Endothelial cell of umbilical vein (primary cell): ENCODE measurements at regions not wholly inside any gene's neighbourhood (a gene's known extent, or its start where the extent isn't known, plus 50 kb on each side); places are given as distances from the start of the nearest gene placed in this dataset.

Source experiments
- EZH2 ChIP-seq: IDR thresholded peaks from 2 replicates; pipeline ENCODE4 v1.6.1; 2012; ENCODE audit warnings: borderline replicate concordance, low read depth, mild to moderate bottlenecking, moderate library complexity, low read length, inconsistent platforms; ENCODE audit not compliant: severe bottlenecking
- FOS ChIP-seq: IDR thresholded peaks from 2 replicates; pipeline ENCODE4 v1.6.1; 2011; ENCODE audit warnings: mild to moderate bottlenecking, low read length, moderate library complexity, borderline replicate concordance; ENCODE audit not compliant: insufficient read depth
- JUN ChIP-seq: IDR thresholded peaks from 2 replicates; pipeline ENCODE4 v1.6.1; 2011; ENCODE audit warnings: borderline replicate concordance, low read depth; ENCODE audit not compliant: insufficient read length, insufficient read depth
- MYC ChIP-seq: IDR thresholded peaks from one replicate; pipeline ENCODE4 v1.6.1; 2011; ENCODE audit warnings: mild to moderate bottlenecking, low read depth, low read length
- POLR2A ChIP-seq: IDR thresholded peaks from 2 replicates; pipeline ENCODE4 v1.6.1; 2012; ENCODE audit warnings: low read depth, mild to moderate bottlenecking, control low read depth, low read length
- POLR2AphosphoS5 ChIP-seq: IDR thresholded peaks from 2 replicates; pipeline ENCODE4 v1.6.1; 2012; ENCODE audit warnings: low read depth, mild to moderate bottlenecking, control low read depth, low read length, moderate library complexity; ENCODE audit not compliant: insufficient read depth
- TF ChIP-seq, protein P1 (sequence below), 2 donors: IDR thresholded peaks; 1 replicate in 1 of 2; 2 replicates in 1 of 2; pipeline ENCODE4 v1.5.1; 2011; ENCODE audit warnings: low read length in 2 of 2, mild to moderate bottlenecking in 2 of 2, moderate library complexity in 2 of 2, control low read depth in 1 of 2, inconsistent platforms in 1 of 2, low read depth in 1 of 2; ENCODE audit not compliant: insufficient read depth in 1 of 2; ENCODE audit errors: extremely low read depth in 1 of 2

DNA sequence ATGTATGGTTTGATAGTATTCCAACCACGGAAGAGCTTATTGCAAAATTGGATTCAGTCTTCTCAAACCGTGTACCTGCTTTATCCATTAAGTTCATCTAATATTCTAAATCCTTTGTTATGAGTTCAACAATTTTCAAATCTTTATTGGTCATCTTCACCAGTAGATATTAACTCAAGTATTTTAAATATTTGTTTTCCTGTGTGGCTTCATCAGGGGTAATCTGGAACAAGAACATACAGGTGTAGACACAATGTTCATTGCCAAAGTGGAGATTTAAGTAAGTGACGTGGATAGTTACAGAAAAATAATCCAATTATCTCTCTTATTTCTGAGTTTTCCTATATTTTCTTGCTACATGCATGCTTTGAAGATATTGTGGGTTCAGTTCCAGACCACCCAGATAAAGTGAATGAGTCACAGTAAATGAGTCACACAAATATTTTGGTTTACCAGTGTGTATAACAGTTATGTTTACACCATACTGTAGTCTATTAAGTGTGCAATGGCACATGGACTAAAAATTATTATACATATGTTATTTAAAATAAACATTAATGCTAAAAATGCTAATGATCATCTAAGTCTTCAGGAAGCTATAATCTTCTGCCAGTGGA is 429.0 kb upstream of the POT1 start:
- TF ChIP-seq, protein P1, sequence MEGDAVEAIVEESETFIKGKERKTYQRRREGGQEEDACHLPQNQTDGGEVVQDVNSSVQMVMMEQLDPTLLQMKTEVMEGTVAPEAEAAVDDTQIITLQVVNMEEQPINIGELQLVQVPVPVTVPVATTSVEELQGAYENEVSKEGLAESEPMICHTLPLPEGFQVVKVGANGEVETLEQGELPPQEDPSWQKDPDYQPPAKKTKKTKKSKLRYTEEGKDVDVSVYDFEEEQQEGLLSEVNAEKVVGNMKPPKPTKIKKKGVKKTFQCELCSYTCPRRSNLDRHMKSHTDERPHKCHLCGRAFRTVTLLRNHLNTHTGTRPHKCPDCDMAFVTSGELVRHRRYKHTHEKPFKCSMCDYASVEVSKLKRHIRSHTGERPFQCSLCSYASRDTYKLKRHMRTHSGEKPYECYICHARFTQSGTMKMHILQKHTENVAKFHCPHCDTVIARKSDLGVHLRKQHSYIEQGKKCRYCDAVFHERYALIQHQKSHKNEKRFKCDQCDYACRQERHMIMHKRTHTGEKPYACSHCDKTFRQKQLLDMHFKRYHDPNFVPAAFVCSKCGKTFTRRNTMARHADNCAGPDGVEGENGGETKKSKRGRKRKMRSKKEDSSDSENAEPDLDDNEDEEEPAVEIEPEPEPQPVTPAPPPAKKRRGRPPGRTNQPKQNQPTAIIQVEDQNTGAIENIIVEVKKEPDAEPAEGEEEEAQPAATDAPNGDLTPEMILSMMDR (IDR thresholded peaks at IDR 0.05; ENCODE audit: extremely low read depth in 1 of 2, insufficient read depth in 1 of 2, low read depth in 1 of 2, low read length in 2 of 2) = no peak
- TF ChIP-seq MYC (no peak), EZH2 (no peak), POLR2A (no peak), JUN (peak; percentile 37), POLR2AphosphoS5 (no peak), FOS (peak; percentile 63)
